ENCODE measurements at regions not wholly inside any gene's neighbourhood (a gene's known extent, or its start where the extent isn't known, plus 50 kb on each side); places are given as distances from the start of the nearest gene placed in this dataset.
"Not testable (repeated sequence)": the region's sequence is repeated elsewhere in the genome, so short reads cannot be mapped to it uniquely, and the experiment has no call there.

DNA sequence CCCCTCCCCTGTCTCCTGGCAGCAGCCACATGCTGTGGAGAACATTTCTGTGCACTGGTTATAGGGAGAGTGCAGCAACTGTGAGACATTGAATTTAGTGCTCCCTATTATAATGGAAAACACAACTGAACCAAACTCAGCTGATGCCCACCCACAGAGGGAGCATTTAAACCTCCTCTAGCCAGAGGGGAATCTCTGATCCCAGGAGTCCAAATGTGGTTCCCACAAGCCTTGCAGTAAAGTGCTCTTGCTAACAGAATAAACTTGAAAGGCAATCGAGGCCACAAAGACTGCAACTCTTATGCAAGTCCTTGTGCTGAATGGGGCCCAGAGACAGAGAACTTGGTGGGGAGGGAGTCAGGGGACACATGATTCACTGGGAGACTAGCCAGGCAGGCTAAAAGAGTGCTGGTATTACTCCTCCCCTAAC lies 638.8 kb upstream of the VRK2 start:
- ATAC-seq: no peak
- TF ChIP-seq TOX (CRISPR knock-in tag; IDR thresholded peaks at IDR 0.05; ENCODE audit: borderline replicate concordance) (no peak), ZFP3 (CRISPR knock-in tag; IDR thresholded peaks at IDR 0.05) (no peak), PPARA (CRISPR knock-in tag; IDR thresholded peaks at IDR 0.05; ENCODE audit: borderline replicate concordance) (no peak), SNAI2 (CRISPR knock-in tag; IDR thresholded peaks at IDR 0.05) (no peak)

DNA sequence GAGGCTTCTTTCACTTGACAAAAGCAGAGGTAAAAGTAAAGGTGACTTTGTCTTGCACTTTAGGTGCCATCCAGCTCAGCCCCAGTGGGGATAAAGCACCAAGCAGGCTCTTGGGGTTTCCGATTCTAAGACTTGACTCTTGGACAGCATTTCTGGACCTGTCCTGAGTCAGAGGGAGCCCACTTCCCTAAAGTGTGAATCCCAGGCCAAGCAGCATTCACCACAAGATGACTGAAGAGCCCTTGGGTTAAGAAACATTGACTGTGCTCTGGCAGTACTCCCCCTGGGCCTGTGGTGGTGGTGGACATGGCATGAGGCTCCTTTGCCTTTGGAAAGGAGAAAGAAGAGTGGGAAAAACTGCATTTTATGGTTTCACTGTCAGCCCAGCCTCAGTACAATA lies 638.0 kb upstream of the VRK2 start:
- ATAC-seq: no peak
- no peak for TF ChIP-seq SNAI2 (CRISPR knock-in tag; IDR thresholded peaks at IDR 0.05)
- TF ChIP-seq RARB (CRISPR knock-in tag; IDR thresholded peaks at IDR 0.05): no peak
- no peak for TF ChIP-seq BACH2 (CRISPR knock-in tag; IDR thresholded peaks at IDR 0.05; ENCODE audit: borderline replicate concordance)
- no peak for TF ChIP-seq OSR1 (CRISPR knock-in tag; IDR thresholded peaks at IDR 0.05)
- TF ChIP-seq GLIS3 (CRISPR knock-in tag; IDR thresholded peaks at IDR 0.05): no peak
- TF ChIP-seq ZNF8 (CRISPR knock-in tag; IDR thresholded peaks at IDR 0.05): no peak
- no peak for TF ChIP-seq PPARA (CRISPR knock-in tag; IDR thresholded peaks at IDR 0.05; ENCODE audit: borderline replicate concordance)
- TF ChIP-seq ZFP3 (CRISPR knock-in tag; IDR thresholded peaks at IDR 0.05): no peak
- TF ChIP-seq ZC3H10 (CRISPR knock-in tag; IDR thresholded peaks at IDR 0.05): no peak
- TF ChIP-seq, protein P1, sequence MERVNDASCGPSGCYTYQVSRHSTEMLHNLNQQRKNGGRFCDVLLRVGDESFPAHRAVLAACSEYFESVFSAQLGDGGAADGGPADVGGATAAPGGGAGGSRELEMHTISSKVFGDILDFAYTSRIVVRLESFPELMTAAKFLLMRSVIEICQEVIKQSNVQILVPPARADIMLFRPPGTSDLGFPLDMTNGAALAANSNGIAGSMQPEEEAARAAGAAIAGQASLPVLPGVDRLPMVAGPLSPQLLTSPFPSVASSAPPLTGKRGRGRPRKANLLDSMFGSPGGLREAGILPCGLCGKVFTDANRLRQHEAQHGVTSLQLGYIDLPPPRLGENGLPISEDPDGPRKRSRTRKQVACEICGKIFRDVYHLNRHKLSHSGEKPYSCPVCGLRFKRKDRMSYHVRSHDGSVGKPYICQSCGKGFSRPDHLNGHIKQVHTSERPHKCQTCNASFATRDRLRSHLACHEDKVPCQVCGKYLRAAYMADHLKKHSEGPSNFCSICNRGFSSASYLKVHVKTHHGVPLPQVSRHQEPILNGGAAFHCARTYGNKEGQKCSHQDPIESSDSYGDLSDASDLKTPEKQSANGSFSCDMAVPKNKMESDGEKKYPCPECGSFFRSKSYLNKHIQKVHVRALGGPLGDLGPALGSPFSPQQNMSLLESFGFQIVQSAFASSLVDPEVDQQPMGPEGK (CRISPR knock-in tag; IDR thresholded peaks at IDR 0.05; ENCODE audit: borderline replicate concordance): no peak
- no peak for TF ChIP-seq CSDC2 (CRISPR knock-in tag; IDR thresholded peaks at IDR 0.05)
- TF ChIP-seq TOX (CRISPR knock-in tag; IDR thresholded peaks at IDR 0.05; ENCODE audit: borderline replicate concordance): no peak
- TF ChIP-seq ZNF70 (CRISPR knock-in tag; IDR thresholded peaks at IDR 0.05): no peak
- TF ChIP-seq, protein P2, sequence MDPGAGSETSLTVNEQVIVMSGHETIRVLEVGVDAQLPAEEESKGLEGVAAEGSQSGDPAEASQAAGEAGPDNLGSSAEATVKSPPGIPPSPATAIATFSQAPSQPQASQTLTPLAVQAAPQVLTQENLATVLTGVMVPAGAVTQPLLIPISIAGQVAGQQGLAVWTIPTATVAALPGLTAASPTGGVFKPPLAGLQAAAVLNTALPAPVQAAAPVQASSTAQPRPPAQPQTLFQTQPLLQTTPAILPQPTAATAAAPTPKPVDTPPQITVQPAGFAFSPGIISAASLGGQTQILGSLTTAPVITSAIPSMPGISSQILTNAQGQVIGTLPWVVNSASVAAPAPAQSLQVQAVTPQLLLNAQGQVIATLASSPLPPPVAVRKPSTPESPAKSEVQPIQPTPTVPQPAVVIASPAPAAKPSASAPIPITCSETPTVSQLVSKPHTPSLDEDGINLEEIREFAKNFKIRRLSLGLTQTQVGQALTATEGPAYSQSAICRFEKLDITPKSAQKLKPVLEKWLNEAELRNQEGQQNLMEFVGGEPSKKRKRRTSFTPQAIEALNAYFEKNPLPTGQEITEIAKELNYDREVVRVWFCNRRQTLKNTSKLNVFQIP (CRISPR knock-in tag; IDR thresholded peaks at IDR 0.05; ENCODE audit: borderline replicate concordance, low read depth): no peak
- TF ChIP-seq ESRRG (CRISPR knock-in tag; IDR thresholded peaks at IDR 0.05): no peak
- TF ChIP-seq, protein P3, sequence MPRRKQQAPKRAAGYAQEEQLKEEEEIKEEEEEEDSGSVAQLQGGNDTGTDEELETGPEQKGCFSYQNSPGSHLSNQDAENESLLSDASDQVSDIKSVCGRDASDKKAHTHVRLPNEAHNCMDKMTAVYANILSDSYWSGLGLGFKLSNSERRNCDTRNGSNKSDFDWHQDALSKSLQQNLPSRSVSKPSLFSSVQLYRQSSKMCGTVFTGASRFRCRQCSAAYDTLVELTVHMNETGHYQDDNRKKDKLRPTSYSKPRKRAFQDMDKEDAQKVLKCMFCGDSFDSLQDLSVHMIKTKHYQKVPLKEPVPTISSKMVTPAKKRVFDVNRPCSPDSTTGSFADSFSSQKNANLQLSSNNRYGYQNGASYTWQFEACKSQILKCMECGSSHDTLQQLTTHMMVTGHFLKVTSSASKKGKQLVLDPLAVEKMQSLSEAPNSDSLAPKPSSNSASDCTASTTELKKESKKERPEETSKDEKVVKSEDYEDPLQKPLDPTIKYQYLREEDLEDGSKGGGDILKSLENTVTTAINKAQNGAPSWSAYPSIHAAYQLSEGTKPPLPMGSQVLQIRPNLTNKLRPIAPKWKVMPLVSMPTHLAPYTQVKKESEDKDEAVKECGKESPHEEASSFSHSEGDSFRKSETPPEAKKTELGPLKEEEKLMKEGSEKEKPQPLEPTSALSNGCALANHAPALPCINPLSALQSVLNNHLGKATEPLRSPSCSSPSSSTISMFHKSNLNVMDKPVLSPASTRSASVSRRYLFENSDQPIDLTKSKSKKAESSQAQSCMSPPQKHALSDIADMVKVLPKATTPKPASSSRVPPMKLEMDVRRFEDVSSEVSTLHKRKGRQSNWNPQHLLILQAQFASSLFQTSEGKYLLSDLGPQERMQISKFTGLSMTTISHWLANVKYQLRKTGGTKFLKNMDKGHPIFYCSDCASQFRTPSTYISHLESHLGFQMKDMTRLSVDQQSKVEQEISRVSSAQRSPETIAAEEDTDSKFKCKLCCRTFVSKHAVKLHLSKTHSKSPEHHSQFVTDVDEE (CRISPR knock-in tag; IDR thresholded peaks at IDR 0.05): no peak

DNA sequence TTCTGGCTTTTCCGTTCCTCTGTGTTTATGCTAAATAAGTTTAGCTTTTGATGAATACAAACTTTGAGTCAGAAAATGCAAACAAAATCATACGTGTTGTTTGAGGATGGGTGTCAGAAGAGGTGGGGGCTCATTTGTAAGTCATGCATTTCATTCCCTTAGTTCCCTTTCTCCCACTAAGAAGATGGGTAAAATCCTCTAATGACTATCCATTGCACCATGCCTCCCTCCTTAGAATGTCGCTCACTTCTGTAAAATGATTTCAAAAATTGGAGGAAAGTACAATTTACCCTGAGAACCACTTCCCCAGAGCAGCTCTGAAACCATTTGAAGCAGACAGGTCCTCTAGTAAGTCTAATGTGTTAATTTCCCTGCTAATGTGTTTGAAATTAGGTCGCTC lies 629.6 kb upstream of the VRK2 start:
- TF ChIP-seq ZFP30 (CRISPR knock-in tag; IDR thresholded peaks at IDR 0.05): no peak
- TF ChIP-seq ZNF8 (CRISPR knock-in tag; IDR thresholded peaks at IDR 0.05): no peak
- TF ChIP-seq PPARA (CRISPR knock-in tag; IDR thresholded peaks at IDR 0.05; ENCODE audit: borderline replicate concordance): no peak
- TF ChIP-seq CSDC2 (CRISPR knock-in tag; IDR thresholded peaks at IDR 0.05): no peak
- no peak for TF ChIP-seq TCF4 (CRISPR knock-in tag; IDR thresholded peaks at IDR 0.05; ENCODE audit: borderline replicate concordance)
- no peak for TF ChIP-seq RARB (CRISPR knock-in tag; IDR thresholded peaks at IDR 0.05)
- TF ChIP-seq TOX (CRISPR knock-in tag; IDR thresholded peaks at IDR 0.05; ENCODE audit: borderline replicate concordance): no peak
- no peak for TF ChIP-seq ESRRG (CRISPR knock-in tag; IDR thresholded peaks at IDR 0.05)
- no peak for ATAC-seq

DNA sequence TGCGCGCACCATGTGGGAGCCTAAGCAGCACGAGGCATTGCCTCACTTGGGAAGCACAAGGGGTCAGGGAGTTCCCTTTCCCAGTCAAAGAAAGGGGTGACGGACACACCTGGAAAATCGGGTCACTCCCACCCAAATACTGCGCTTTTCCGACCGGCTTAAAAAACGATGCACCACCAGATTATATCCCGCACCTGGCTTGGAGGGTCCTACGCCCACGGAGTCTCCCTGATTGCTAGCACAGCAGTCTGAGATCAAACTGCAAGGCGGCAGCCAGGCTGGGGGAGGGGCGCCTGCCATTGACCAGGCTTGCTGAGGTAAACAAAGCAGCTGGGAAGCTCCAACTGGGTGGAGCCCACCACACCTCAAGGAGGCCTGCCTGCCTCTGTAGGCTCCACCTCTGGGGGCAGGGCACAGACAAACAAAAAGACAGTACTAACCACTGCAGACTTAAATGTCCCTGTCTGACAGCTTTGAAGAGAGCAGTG lies 627.7 kb upstream of the VRK2 start:
- ATAC-seq: not testable (repeated sequence)

DNA sequence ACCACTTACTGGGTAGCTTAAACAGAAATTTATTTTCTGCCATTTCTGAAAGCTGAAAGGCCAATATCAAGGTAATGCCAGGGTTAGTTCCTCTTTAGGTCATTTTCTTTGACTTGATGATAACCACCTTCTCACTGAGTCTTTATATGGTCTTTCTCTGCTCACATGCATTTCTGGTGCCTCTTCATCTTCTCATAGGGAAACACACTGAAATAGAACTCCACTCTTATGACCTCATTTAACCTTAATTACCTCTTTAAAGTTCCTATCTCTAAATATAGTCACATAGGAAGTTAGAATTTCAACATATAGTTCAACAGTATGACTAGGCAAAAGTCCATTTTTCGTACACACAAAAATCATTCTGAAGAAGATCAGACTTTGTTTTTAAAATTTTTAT lies 616.8 kb upstream of the VRK2 start:
- no peak for ATAC-seq
- no peak for TF ChIP-seq SNAI2 (CRISPR knock-in tag; IDR thresholded peaks at IDR 0.05)
- TF ChIP-seq ZC3H10 (CRISPR knock-in tag; IDR thresholded peaks at IDR 0.05): no peak
- TF ChIP-seq, protein P1 (CRISPR knock-in tag; IDR thresholded peaks at IDR 0.05; ENCODE audit: borderline replicate concordance): no peak
- TF ChIP-seq, protein P4, sequence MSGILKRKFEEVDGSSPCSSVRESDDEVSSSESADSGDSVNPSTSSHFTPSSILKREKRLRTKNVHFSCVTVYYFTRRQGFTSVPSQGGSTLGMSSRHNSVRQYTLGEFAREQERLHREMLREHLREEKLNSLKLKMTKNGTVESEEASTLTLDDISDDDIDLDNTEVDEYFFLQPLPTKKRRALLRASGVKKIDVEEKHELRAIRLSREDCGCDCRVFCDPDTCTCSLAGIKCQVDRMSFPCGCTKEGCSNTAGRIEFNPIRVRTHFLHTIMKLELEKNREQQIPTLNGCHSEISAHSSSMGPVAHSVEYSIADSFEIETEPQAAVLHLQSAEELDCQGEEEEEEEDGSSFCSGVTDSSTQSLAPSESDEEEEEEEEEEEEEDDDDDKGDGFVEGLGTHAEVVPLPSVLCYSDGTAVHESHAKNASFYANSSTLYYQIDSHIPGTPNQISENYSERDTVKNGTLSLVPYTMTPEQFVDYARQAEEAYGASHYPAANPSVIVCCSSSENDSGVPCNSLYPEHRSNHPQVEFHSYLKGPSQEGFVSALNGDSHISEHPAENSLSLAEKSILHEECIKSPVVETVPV (CRISPR knock-in tag; IDR thresholded peaks at IDR 0.05): no peak
- no peak for TF ChIP-seq PPARA (CRISPR knock-in tag; IDR thresholded peaks at IDR 0.05; ENCODE audit: borderline replicate concordance)
- no peak for TF ChIP-seq RARB (CRISPR knock-in tag; IDR thresholded peaks at IDR 0.05)
- TF ChIP-seq ZFP30 (CRISPR knock-in tag; IDR thresholded peaks at IDR 0.05): no peak
- TF ChIP-seq, protein P5, sequence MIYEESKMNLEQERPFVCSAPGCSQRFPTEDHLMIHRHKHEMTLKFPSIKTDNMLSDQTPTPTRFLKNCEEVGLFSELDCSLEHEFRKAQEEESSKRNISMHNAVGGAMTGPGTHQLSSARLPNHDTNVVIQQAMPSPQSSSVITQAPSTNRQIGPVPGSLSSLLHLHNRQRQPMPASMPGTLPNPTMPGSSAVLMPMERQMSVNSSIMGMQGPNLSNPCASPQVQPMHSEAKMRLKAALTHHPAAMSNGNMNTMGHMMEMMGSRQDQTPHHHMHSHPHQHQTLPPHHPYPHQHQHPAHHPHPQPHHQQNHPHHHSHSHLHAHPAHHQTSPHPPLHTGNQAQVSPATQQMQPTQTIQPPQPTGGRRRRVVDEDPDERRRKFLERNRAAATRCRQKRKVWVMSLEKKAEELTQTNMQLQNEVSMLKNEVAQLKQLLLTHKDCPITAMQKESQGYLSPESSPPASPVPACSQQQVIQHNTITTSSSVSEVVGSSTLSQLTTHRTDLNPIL (CRISPR knock-in tag; IDR thresholded peaks at IDR 0.05; ENCODE audit: low read depth): no peak
- TF ChIP-seq TOX (CRISPR knock-in tag; IDR thresholded peaks at IDR 0.05; ENCODE audit: borderline replicate concordance): no peak

Data from SK-N-SH treated with all-trans-retinoic acid at 6 μM for 48 hours (cell line).